ENCODE measurements at regions not wholly inside any gene's neighbourhood (a gene's known extent, or its start where the extent isn't known, plus 50 kb on each side); places are given as distances from the start of the nearest gene placed in this dataset.

- no peak for DNase-seq (ENCODE audit: low read depth)
Observed at GRCh38 chr16:25317732-25318316, 60.2 kb upstream of the ZKSCAN2 start.

- no peak for DNase-seq (ENCODE audit: low read depth)
Observed at GRCh38 chr16:25311950-25312349, 54.3 kb upstream of the ZKSCAN2 start.

- DNase-seq (ENCODE audit: low read depth), result no peak
Observed at GRCh38 chr16:25311039-25311438, 53.4 kb upstream of the ZKSCAN2 start.

All from RPMI7951 (cell line).